ENCODE measurements at regions not wholly inside any gene's neighbourhood (a gene's known extent, or its start where the extent isn't known, plus 50 kb on each side); places are given as distances from the start of the nearest gene placed in this dataset.

GRCh38 chr20:62583424-62583920 lies 58.8 kb upstream of the SLCO4A1 start:
- DNase-seq: no peak

- no peak for DNase-seq
Observed at GRCh38 chr20:62584671-62585460, 57.4 kb upstream of the SLCO4A1 start.

GRCh38 chr20:62585461-62585970 lies 56.8 kb upstream of the SLCO4A1 start:
- no peak for DNase-seq

GRCh38 chr20:62586799-62587198 lies 55.5 kb upstream of the SLCO4A1 start:
- DNase-seq: no peak

- DNase-seq: no peak
Observed at GRCh38 chr20:62587757-62588402, 54.4 kb upstream of the SLCO4A1 start.

GRCh38 chr20:62588458-62589149 lies 53.7 kb upstream of the SLCO4A1 start:
- DNase-seq: no peak

- DNase-seq: no peak
Observed at GRCh38 chr20:62589150-62589498, 53.2 kb upstream of the SLCO4A1 start.

- no peak for DNase-seq
Observed at GRCh38 chr20:62589720-62590119, 52.6 kb upstream of the SLCO4A1 start.

- DNase-seq: peak; percentile 95
Observed at GRCh38 chr20:62590309-62591121, 51.8 kb upstream of the SLCO4A1 start.

- no peak for DNase-seq
Observed at GRCh38 chr20:62591122-62591468, 51.2 kb upstream of the SLCO4A1 start.

- no peak for DNase-seq
Observed at GRCh38 chr20:62591591-62591990, 50.7 kb upstream of the SLCO4A1 start.
